Type B pancreatic cell (in vitro differentiated cells): ENCODE measurements at regions not wholly inside any gene's neighbourhood (a gene's known extent, or its start where the extent isn't known, plus 50 kb on each side); places are given as distances from the start of the nearest gene placed in this dataset.

Experiments
- DNase-seq: peaks from one replicate; pipeline ENCODE4 v3.0.0; 2021; ENCODE audit warnings: mixed read lengths; ENCODE audit not compliant: unreplicated experiment; ENCODE audit errors: extremely low spot score
- H3K27ac Mint-ChIP-seq: 2 replicates; pipeline ENCODE4 v1.8.0; 2021; ENCODE audit warnings: mild to moderate bottlenecking, mixed read lengths
- H3K27me3 Mint-ChIP-seq: 2 replicates; pipeline ENCODE4 v1.8.0; 2021; ENCODE audit warnings: mixed read lengths
- H3K36me3 Mint-ChIP-seq: 2 replicates; pipeline ENCODE4 v1.8.0; 2021; ENCODE audit warnings: mixed read lengths
- H3K4me1 Mint-ChIP-seq: one replicate; pipeline ENCODE4 v1.8.0; 2021; ENCODE audit warnings: mixed read lengths; ENCODE audit not compliant: unreplicated experiment
- H3K4me3 Mint-ChIP-seq: 2 replicates; pipeline ENCODE4 v1.8.0; 2021; ENCODE audit warnings: mild to moderate bottlenecking, mixed read lengths
- H3K9me3 Mint-ChIP-seq: 2 replicates; pipeline ENCODE4 v1.8.0; 2021; ENCODE audit warnings: mixed read lengths
- CTCF ChIP-seq: fragments of 200-600 bp; sonication (generic); conservative IDR thresholded peaks from 2 replicates; pipeline ENCODE4 v1.5.0; 2021; ENCODE audit warnings: antibody characterized with exemption, mild to moderate bottlenecking

DNA sequence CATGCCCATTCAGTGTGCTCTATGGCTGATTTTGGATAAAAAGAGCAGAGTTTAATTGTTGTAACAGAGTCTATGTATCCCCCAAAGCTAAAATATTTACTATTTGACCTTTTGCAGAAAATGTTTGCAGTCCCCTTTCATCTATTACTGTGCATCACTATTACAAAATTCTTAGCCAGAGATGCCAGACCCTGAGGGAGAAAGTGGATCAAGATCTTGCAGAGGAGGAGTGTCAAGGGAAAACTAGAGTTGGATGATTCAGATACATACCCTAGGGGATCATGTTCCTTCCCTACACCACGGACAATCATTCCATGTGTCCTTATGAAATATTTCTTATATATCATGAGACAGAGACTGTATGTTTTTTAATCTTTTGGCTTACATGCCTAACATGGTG is 68.6 kb upstream of the TPRG1 start:
- no peak for DNase-seq
- Mint-ChIP-seq H3K9me3 (no peaks in the 10 kb centered on the region), H3K36me3 (no peaks in the 10 kb centered on the region), H3K4me3 (no peak overlapping the region), H3K27me3 (no peaks in the 10 kb centered on the region), H3K27ac (no peak overlapping the region), H3K4me1 (peaks cover 4% of the 10 kb centered on the region)
- TF ChIP-seq CTCF: no peak

DNA sequence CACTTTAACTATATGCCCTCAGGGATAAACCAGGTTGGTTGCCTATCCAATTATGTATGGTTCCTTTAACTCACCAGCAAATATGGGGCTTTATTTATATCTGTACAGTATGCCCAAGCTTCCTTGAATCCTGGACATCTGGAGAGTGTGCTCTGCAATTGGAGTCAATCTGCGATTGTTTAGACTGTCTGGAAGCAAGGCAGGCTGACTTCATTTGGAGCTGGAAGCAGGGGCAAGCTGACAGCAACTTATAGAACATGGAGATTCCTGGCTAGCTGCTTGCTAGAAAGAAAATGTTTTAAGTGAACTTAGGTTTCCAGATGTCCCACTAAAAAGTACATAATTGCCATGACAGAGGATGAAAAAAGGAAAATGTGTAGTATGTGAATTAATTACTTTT is 63.7 kb upstream of the TPRG1 start:
- no peaks in the 10 kb centered on the region for H3K27me3 Mint-ChIP-seq
- no peak for TF ChIP-seq CTCF
- peaks cover 11% of the 10 kb centered on the region for H3K4me1 Mint-ChIP-seq
- peak overlapping the region; percentile 8 for H3K4me3 Mint-ChIP-seq
- no peaks in the 10 kb centered on the region for H3K36me3 Mint-ChIP-seq
- H3K27ac Mint-ChIP-seq: no peak overlapping the region
- no peaks in the 10 kb centered on the region for H3K9me3 Mint-ChIP-seq
- DNase-seq: no peak

- no peaks in the 10 kb centered on the region for H3K36me3 Mint-ChIP-seq
- H3K27me3 Mint-ChIP-seq: no peaks in the 10 kb centered on the region
- H3K9me3 Mint-ChIP-seq: no peaks in the 10 kb centered on the region
- TF ChIP-seq CTCF: no peak
- H3K27ac Mint-ChIP-seq: no peak overlapping the region
- H3K4me1 Mint-ChIP-seq: peaks cover 11% of the 10 kb centered on the region
- no peak for DNase-seq
- peak overlapping the region; percentile 1 for H3K4me3 Mint-ChIP-seq
Observed at GRCh38 chr3:189108735-189109134, 63.0 kb upstream of the TPRG1 start.

DNA sequence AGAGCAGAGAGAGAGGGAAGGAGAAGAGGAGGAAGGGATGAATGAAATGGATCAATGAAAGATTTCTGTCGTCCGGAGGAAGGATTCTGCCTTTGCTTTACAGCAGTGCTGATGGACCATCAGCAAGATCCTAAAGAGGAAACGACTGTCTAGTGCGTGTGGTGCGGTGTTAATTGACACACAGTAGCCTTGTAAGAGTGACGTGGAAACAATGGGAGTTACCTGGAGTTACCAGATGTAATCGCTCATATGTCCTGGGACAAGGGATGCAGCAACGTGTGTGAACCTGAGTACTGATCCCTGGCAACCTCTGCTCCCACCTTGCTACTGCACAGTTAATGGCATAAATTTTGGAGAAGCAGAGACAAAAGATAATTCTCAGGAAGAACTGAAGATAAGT is 62.6 kb upstream of the TPRG1 start:
- Mint-ChIP-seq H3K9me3 (no peaks in the 10 kb centered on the region), H3K36me3 (no peaks in the 10 kb centered on the region), H3K4me3 (peak overlapping the region; percentile 1), H3K4me1 (peaks cover 11% of the 10 kb centered on the region), H3K27me3 (no peaks in the 10 kb centered on the region), H3K27ac (no peak overlapping the region)
- DNase-seq: no peak
- no peak for TF ChIP-seq CTCF

GRCh38 chr3:189117087-189117486 is 54.7 kb upstream of the TPRG1 start:
- Mint-ChIP-seq H3K27ac (no peak overlapping the region), H3K9me3 (no peaks in the 10 kb centered on the region), H3K4me3 (no peak overlapping the region), H3K36me3 (no peaks in the 10 kb centered on the region), H3K4me1 (no peaks in the 10 kb centered on the region), H3K27me3 (no peaks in the 10 kb centered on the region)
- DNase-seq: no peak
- TF ChIP-seq CTCF: no peak

DNA sequence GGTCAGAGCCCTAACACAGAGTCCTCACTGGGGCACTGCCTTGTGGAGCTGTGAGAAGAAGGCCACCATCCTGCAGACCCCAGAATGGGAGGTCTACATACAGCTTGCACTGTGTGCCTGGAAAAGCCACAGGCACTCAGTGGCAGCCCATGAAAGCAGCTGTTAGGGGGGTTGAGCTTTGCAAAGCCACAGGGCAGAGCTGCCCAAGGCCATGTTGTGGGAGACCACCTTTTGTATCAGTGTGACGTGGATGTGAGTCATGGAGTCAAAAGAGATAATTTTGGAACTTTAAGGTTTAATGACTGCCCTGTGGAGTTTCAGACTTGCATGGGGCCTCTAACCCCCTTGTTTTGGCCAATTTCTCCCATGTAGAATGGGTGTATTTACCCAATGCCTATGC is 52.9 kb upstream of the TPRG1 start:
- no peak for TF ChIP-seq CTCF
- Mint-ChIP-seq H3K27ac (no peak overlapping the region), H3K4me3 (no peak overlapping the region), H3K4me1 (no peaks in the 10 kb centered on the region), H3K36me3 (no peaks in the 10 kb centered on the region), H3K9me3 (no peaks in the 10 kb centered on the region), H3K27me3 (no peaks in the 10 kb centered on the region)
- no peak for DNase-seq
